MG63 (cell line): ENCODE measurements at regions not wholly inside any gene's neighbourhood (a gene's known extent, or its start where the extent isn't known, plus 50 kb on each side); places are given as distances from the start of the nearest gene placed in this dataset.

Experiments
- DNase-seq: peaks from one replicate; pipeline ENCODE4 v3.0.0-alpha.2; 2020
- H3K27me3 ChIP-seq: fragments of 250-450 bp; sonication (Bioruptor Pico); 2 replicates; pipeline ENCODE4 v1.5.1; 2020; ENCODE audit warnings: mild to moderate bottlenecking, moderate library complexity
- H3K36me3 ChIP-seq: fragments of 250-450 bp; sonication (Bioruptor Pico); 2 replicates; pipeline ENCODE4 v1.5.1; 2020; ENCODE audit warnings: mild to moderate bottlenecking, moderate library complexity
- H3K4me3 ChIP-seq: fragments of 250-450 bp; sonication (Bioruptor Pico); 2 replicates; pipeline ENCODE4 v1.5.1; 2020; ENCODE audit warnings: mild to moderate bottlenecking, moderate library complexity
- H3K9me3 ChIP-seq: fragments of 250-450 bp; sonication (Bioruptor Pico); 2 replicates; pipeline ENCODE4 v1.5.1; 2020; ENCODE audit warnings: mild to moderate bottlenecking, moderate library complexity

DNA sequence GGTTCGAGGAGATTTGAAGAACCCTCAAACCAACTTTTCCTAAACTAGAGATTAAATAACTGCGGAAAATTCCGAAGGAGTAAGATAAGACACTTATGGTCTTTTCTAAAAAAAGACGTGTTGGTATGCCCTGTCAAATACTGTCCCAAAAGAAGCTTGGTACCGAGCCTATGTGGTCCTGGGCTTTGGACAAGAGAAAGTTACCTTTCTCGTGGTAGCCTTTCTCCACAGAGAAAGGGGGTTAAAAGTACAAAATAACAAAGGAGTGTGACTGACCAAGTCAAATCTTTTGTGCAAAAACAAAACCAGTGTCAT lies 56.2 kb upstream of the JCAD start:
- no peak for DNase-seq
- Histone ChIP-seq H3K4me3 (no peak overlapping the region), H3K9me3 (no peaks in the 10 kb centered on the region), H3K27me3 (no peaks in the 10 kb centered on the region), H3K36me3 (no peaks in the 10 kb centered on the region)

DNA sequence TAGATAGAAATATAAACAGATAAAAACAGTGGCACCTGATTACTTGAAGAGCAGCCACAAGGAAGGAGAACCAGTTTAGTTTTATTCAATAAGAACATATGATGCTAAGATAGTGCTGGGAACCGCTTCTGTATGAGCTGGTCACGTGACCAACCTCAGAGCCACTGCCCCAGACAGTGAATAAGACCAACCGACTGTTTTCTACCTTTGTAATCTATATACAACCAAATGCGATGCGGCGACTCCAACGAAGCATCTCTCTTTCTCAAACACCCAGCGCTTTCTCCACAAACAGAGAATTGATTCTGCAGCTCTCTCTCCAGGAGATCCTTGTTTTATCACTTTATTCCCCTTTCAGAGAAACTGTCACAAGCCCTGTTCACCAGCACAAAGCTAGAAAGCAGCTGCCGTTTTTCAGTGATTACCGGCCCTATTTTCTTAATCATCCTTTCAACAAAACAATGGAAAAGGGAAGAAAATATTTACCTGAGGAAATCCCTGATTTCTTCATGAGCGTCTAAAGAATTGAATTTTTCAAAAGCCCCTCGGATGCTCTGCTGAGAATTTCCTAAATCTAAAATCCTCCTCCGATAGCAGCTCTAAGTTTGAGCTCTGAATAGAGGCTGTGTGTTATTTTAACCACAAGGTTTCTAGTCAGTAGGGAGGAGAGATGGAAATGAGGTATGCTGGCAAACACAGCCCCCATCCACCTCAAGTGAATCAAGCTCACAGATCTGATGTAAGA lies 55.7 kb upstream of the JCAD start:
- Histone ChIP-seq H3K36me3 (no peaks in the 10 kb centered on the region), H3K4me3 (no peak overlapping the region), H3K27me3 (no peaks in the 10 kb centered on the region), H3K9me3 (no peaks in the 10 kb centered on the region)
- no peak for DNase-seq

GRCh38 chr10:30114401-30114800 lies 55.0 kb upstream of the JCAD start:
- no peaks in the 10 kb centered on the region for H3K9me3 ChIP-seq
- H3K36me3 ChIP-seq = no peaks in the 10 kb centered on the region
- no peak overlapping the region for H3K4me3 ChIP-seq
- DNase-seq = no peak
- H3K27me3 ChIP-seq = no peaks in the 10 kb centered on the region

DNA sequence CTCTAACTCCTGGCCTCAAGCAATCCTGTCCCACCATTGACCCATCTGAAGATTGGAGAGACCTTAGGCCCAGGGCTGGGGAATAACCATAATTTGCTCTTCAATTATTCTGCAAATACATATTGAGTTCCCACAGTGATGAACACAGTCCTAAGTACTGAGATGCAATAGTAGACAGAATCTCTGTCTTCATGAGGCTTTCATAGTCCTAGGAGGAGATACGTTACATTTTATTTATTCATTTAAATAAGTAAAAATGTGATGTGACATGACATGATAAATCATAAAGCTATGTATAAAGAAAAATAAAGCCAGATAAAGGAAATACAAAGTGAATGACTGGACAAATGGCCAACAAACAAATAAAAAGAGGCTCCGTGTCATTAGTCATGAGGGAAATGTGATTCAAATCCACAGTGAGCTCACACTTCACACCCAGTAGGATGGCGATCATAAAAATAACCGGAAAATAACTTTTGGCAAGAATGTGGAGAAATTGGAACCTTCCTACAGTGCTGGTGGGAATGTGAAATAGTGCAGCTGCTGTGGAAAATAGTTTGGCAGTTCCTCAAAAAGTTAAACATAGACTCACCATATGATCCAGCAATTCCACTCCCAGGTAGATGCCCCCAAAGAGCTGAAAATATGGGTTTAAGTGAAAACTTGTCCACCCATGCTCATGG lies 52.1 kb upstream of the JCAD start:
- no peaks in the 10 kb centered on the region for H3K27me3 ChIP-seq
- peak; percentile 54 for DNase-seq
- no peaks in the 10 kb centered on the region for H3K9me3 ChIP-seq
- H3K4me3 ChIP-seq = no peak overlapping the region
- no peaks in the 10 kb centered on the region for H3K36me3 ChIP-seq
